ENCODE measurements at regions not wholly inside any gene's neighbourhood (a gene's known extent, or its start where the extent isn't known, plus 50 kb on each side); places are given as distances from the start of the nearest gene placed in this dataset.

DNA sequence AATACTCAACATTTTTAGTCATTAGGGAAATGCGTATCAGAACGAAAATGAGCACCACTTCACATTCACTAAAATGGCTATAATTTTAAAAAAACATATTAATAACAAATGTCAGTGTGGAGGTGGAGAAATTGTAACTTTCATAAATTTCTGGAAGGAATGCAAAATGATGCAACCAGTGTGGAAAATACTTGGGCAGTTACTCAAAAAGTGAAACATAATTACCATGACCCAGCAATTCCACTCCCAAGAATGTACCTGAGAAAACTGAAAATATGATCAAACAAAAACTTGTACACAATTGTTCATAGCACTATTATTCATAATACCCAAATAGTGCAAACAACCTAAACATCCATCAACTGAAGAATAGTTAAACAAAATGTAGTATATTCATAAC lies 76.1 kb upstream of the FAM241A start:
- TF ChIP-seq, protein P1, sequence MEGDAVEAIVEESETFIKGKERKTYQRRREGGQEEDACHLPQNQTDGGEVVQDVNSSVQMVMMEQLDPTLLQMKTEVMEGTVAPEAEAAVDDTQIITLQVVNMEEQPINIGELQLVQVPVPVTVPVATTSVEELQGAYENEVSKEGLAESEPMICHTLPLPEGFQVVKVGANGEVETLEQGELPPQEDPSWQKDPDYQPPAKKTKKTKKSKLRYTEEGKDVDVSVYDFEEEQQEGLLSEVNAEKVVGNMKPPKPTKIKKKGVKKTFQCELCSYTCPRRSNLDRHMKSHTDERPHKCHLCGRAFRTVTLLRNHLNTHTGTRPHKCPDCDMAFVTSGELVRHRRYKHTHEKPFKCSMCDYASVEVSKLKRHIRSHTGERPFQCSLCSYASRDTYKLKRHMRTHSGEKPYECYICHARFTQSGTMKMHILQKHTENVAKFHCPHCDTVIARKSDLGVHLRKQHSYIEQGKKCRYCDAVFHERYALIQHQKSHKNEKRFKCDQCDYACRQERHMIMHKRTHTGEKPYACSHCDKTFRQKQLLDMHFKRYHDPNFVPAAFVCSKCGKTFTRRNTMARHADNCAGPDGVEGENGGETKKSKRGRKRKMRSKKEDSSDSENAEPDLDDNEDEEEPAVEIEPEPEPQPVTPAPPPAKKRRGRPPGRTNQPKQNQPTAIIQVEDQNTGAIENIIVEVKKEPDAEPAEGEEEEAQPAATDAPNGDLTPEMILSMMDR (IDR thresholded peaks at IDR 0.05 in 4 of 5, conservative IDR thresholded peaks at IDR 0.05 in 1 of 5): no peak
- TF ChIP-seq POLR2A (IDR thresholded peaks at IDR 0.05): no peak
- DNase-seq (no peak), ATAC-seq (no peak)
- Histone ChIP-seq H3K4me1 (no peaks in the 10 kb centered on the region), H3K27ac (no peak overlapping the region), H3K27me3 (no peaks in the 10 kb centered on the region), H3K36me3 (no peaks in the 10 kb centered on the region), H3K9me3 (no peaks in the 10 kb centered on the region), H3K4me3 (no peak overlapping the region)
- intact Hi-C loops (cut with DNase I; ENCODE audit: low total_unique reads): no loop called here
- in situ Hi-C loops (cut with MboI; ENCODE audit: low sequenced_read_pairs in 4 of 4): no loop called here

DNA sequence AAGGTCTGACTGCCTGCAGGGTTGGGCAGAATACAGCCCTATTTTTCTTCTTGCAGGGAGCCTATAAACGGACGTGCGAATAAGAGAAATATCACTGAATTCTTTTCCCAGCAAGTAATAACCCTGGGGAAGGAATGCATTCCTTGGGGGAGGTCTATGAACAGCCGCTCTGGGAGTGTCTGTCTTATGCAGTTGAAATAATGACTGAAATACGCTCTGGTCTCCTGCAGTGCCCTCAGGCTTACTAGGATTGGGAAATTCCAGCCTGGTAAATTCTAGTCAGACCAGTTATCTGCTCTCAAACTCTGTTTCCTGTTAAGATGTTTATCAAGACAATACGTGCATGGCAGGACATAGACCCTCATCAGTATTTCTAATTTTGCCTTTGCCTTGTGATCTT lies 72.1 kb upstream of the FAM241A start:
- H3K4me3 ChIP-seq: no peak overlapping the region
- intact Hi-C loops (cut with DNase I; ENCODE audit: low total_unique reads) (no loop called here), in situ Hi-C loops (cut with MboI; ENCODE audit: low sequenced_read_pairs in 4 of 4) (no loop called here)
- no peaks in the 10 kb centered on the region for H3K36me3 ChIP-seq
- TF ChIP-seq POLR2A (IDR thresholded peaks at IDR 0.05): no peak
- TF ChIP-seq, protein P1 (IDR thresholded peaks at IDR 0.05 in 4 of 5, conservative IDR thresholded peaks at IDR 0.05 in 1 of 5): no peak
- H3K27me3 ChIP-seq: no peaks in the 10 kb centered on the region
- ATAC-seq (no peak), DNase-seq (no peak)
- H3K9me3 ChIP-seq: no peaks in the 10 kb centered on the region
- H3K4me1 ChIP-seq: no peaks in the 10 kb centered on the region
- H3K27ac ChIP-seq: no peak overlapping the region

DNA sequence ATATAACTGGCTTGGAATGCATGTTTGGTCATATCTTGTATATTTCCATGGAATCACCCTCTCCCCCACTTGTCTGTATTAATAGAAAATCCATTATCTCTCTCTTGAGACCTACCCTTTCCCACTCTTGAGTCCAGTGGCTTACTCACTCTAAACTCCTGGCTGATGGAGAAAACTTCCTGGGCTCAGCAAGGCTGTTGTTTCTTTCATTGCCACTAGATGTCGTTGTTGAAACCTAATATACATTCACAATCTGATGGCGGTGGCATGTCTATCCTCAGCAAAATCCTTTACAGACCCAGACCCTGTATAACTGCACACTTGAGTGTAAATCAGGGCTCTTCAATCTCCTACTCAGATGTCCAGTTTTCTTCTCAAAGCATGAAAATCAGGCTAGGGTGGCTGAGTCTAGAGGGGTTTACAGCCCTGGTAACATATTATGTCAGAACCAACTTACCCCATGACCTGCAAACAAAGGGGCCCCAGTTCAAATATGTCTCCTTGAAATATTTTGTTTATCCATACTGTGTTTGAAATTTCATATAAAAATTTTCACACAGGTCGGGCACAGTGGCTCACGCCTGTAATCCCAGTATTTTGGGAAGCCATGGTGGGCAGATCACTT lies 70.0 kb upstream of the FAM241A start:
- no peaks in the 10 kb centered on the region for H3K4me1 ChIP-seq
- ATAC-seq (peak; percentile 16 to 24), DNase-seq (no peak)
- H3K4me3 ChIP-seq: no peak overlapping the region
- in situ Hi-C loops (cut with MboI; ENCODE audit: low sequenced_read_pairs in 4 of 4) (no loop called here), intact Hi-C loops (cut with DNase I; ENCODE audit: low total_unique reads) (no loop called here)
- no peak for TF ChIP-seq POLR2A (IDR thresholded peaks at IDR 0.05)
- TF ChIP-seq, protein P1 (IDR thresholded peaks at IDR 0.05 in 4 of 5, conservative IDR thresholded peaks at IDR 0.05 in 1 of 5): peak in 3 of 5 experiments; percentile 33 to 53 (median 36)
- H3K36me3 ChIP-seq: no peaks in the 10 kb centered on the region
- no peak overlapping the region for H3K27ac ChIP-seq
- no peaks in the 10 kb centered on the region for H3K9me3 ChIP-seq
- no peaks in the 10 kb centered on the region for H3K27me3 ChIP-seq

DNA sequence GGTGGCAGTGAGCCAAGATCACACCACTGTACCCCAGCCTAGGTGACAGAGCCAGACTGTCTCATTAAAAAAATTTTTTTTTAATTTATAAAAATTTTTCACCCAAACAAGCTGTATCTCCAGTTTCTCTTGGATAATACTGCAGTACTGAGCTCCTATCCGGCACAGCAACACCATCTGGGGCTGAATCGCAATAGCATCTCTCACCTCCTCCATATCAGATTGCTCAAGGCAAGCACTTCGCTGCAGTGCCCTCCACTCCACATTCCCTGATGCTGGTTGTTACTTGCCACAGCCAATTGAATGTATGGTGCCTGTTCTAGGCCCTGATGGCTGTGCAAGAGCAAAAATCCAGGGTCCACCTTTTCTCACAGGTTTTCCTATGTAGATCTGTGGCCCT lies 69.3 kb upstream of the FAM241A start:
- DNase-seq (no peak), ATAC-seq (no peak)
- Histone ChIP-seq H3K4me1 (no peaks in the 10 kb centered on the region), H3K9me3 (no peaks in the 10 kb centered on the region), H3K4me3 (no peak overlapping the region), H3K36me3 (no peaks in the 10 kb centered on the region), H3K27me3 (no peaks in the 10 kb centered on the region), H3K27ac (no peak overlapping the region)
- intact Hi-C loops (cut with DNase I; ENCODE audit: low total_unique reads): no loop called here
- TF ChIP-seq, protein P1 (IDR thresholded peaks at IDR 0.05 in 4 of 5, conservative IDR thresholded peaks at IDR 0.05 in 1 of 5): no peak
- TF ChIP-seq POLR2A (IDR thresholded peaks at IDR 0.05): no peak
- in situ Hi-C loops (cut with MboI; ENCODE audit: low sequenced_read_pairs in 4 of 4): no loop called here
